Endothelial cell of umbilical vein (primary cell): ENCODE measurements at regions not wholly inside any gene's neighbourhood (a gene's known extent, or its start where the extent isn't known, plus 50 kb on each side); places are given as distances from the start of the nearest gene placed in this dataset.

Experiments
- BruUV-seq: library from RNA; stranded (reverse); fragments of 400-500 nt; replicated peaks from 2 replicates; lab custom pipeline; 2021; lab: Mats Ljungman, UMichigan
- CTCF ChIA-PET: fragments of 300-600, 350-600 bp; sonication (Branson Sonifier 250); formaldehyde crosslinking; loops from one replicate; lab custom pipeline; 2021; ENCODE audit warnings: antibody characterized with exemption, inconsistent platforms; lab: Charles Lee
- POLR2A ChIA-PET: fragments of 300-600, 350-600 bp; sonication (Branson Sonifier 250); formaldehyde crosslinking; loops from one replicate; lab custom pipeline; 2021; ENCODE audit warnings: antibody characterized with exemption, inconsistent platforms; lab: Charles Lee
- DNase-seq: peaks from one replicate; pipeline ENCODE4 v3.0.0-alpha.2; 2011; ENCODE audit warnings: low read depth, low spot score
- FAIRE-seq: peaks from 2 replicates; lab custom pipeline; 2011; peaks lifted over from hg19 to GRCh38; lab: Jason Lieb, UNC
- H2AFZ ChIP-seq: 2 replicates; pipeline ENCODE4 v1.6.0; 2012; ENCODE audit warnings: low read depth, low read length, control low read depth, inconsistent platforms
- H3K27ac ChIP-seq: 2 replicates; pipeline ENCODE4 v1.5.1; 2011; ENCODE audit warnings: low read depth, mild to moderate bottlenecking, control low read depth, low read length, moderate library complexity; ENCODE audit not compliant: insufficient read depth
- H3K27me3 ChIP-seq, 2 experiments: 2 replicates each; pipeline versions ENCODE4 v1.6.0 to v1.6.1; 2011; ENCODE audit warnings: low read length in 2 of 2, mixed read lengths in 1 of 2; ENCODE audit not compliant: control insufficient read depth in 2 of 2, insufficient read depth in 2 of 2
- H3K36me3 ChIP-seq, 2 experiments: 2 replicates in 1 of 2; 3 replicates in 1 of 2; pipeline ENCODE4 v1.5.1; 2011; ENCODE audit warnings: low read length in 2 of 2, mild to moderate bottlenecking in 1 of 2, moderate library complexity in 1 of 2; ENCODE audit not compliant: control insufficient read depth in 2 of 2, insufficient read depth in 2 of 2; ENCODE audit errors: extremely low read depth in 1 of 2
- H3K4me1 ChIP-seq: 3 replicates; pipeline ENCODE4 v1.5.1; 2011; ENCODE audit warnings: mild to moderate bottlenecking, low read length; ENCODE audit not compliant: control insufficient read depth, insufficient read depth; ENCODE audit errors: extremely low read depth
- H3K4me2 ChIP-seq: 2 replicates; pipeline ENCODE4 v1.6.1; 2011; ENCODE audit warnings: low read length, control low read depth, mixed read lengths; ENCODE audit not compliant: insufficient read depth
- H3K4me3 ChIP-seq, 3 experiments: fragments of 200-600 bp in 1 of 3; sonication (generic), shearing (Covaris generic) in 1 of 3; replicated peaks in 1 of 3; 2 replicates each; pipeline ENCODE4 v1.5.1; 2011 to 2016; ENCODE audit warnings: control low read depth in 3 of 3, low read length in 3 of 3, mild to moderate bottlenecking in 2 of 3, inconsistent platforms in 1 of 3, low read depth in 1 of 3, moderate library complexity in 1 of 3; ENCODE audit not compliant: insufficient read depth in 1 of 3
- H3K79me2 ChIP-seq: 2 replicates; pipeline ENCODE4 v1.6.0; 2012; ENCODE audit warnings: low read length, inconsistent platforms; ENCODE audit not compliant: control insufficient read depth, insufficient read depth
- H3K9ac ChIP-seq: replicated peaks from 2 replicates; pipeline ENCODE3; 2011; ENCODE audit warnings: low read length, control low read depth; ENCODE audit not compliant: insufficient read depth; ENCODE audit errors: extremely low read depth
- H3K9me1 ChIP-seq: replicated peaks from 3 replicates; pipeline ENCODE4 v1.6.0; 2011; ENCODE audit warnings: mild to moderate bottlenecking, low read length; ENCODE audit not compliant: control insufficient read depth, insufficient read depth; ENCODE audit errors: extremely low read depth
- H3K9me3 ChIP-seq: replicated peaks from 2 replicates; pipeline ENCODE4 v1.5.1; 2012; ENCODE audit warnings: low read length, inconsistent platforms; ENCODE audit not compliant: control insufficient read depth, insufficient read depth
- H4K20me1 ChIP-seq: replicated peaks from 2 replicates; pipeline ENCODE3; 2011; ENCODE audit warnings: mild to moderate bottlenecking, low read length; ENCODE audit not compliant: control insufficient read depth, insufficient read depth; ENCODE audit errors: extremely low read depth
- FOS ChIP-seq: IDR thresholded peaks from 2 replicates; pipeline ENCODE4 v1.6.1; 2011; ENCODE audit warnings: mild to moderate bottlenecking, low read length, moderate library complexity, borderline replicate concordance; ENCODE audit not compliant: insufficient read depth
- GATA2 ChIP-seq: IDR thresholded peaks from 2 replicates; pipeline ENCODE4 v1.7.0; 2011; ENCODE audit warnings: low read depth, mild to moderate bottlenecking, moderate library complexity, mixed read lengths, low read length; ENCODE audit not compliant: insufficient read length, insufficient read depth
- POLR2A ChIP-seq: IDR thresholded peaks from 2 replicates; pipeline ENCODE4 v1.6.1; 2012; ENCODE audit warnings: low read depth, mild to moderate bottlenecking, control low read depth, low read length
- dilution Hi-C: fragments of 300-500 bp; cut with MboI; formaldehyde crosslinking; loops from one replicate; pipeline ENCODE4 v1.15.0; 2019; ENCODE audit warnings: low sequenced_read_pairs; ENCODE audit not compliant: extremely low pct_ligation_motif_present
- intact Hi-C: fragments of 100-400 bp; cut with micrococcal nuclease; formaldehyde crosslinking; loops from one replicate; pipeline ENCODE4 v1.10.0; 2022
- TF ChIP-seq, protein P1 (sequence below): IDR thresholded peaks from 2 replicates; pipeline ENCODE4 v1.6.1; 2011; ENCODE audit not compliant: insufficient read depth, insufficient read length

DNA sequence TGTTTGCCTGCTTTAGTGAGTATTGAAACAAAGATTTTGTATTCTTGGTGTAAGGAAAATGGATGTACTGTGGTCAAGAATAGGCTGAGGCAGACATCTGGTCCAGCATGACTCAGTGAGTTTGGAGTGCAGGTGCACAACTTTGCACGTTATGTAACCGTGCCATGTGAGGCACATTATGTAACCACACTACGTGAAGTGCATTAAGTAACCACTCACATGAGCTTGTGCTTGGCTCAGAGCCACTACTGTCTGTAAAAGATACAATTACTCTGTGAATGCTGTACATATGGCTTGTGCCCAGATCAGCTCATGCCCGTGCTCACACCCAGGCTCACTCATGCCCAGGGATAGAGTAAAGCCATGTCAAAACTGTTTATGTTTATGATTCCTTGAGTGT lies 216.8 kb downstream of the CTH start:
- H3K4me1 ChIP-seq = no peaks in the 10 kb centered on the region
- no peak overlapping the region for H3K4me3 ChIP-seq
- no peak for TF ChIP-seq POLR2A
- TF ChIP-seq, protein P1, sequence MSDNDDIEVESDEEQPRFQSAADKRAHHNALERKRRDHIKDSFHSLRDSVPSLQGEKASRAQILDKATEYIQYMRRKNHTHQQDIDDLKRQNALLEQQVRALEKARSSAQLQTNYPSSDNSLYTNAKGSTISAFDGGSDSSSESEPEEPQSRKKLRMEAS = no peak
- dilution Hi-C loops (no loop called here), intact Hi-C loops (no loop called here)
- H2AFZ ChIP-seq = no peak overlapping the region
- H3K36me3 ChIP-seq = no peaks in the 10 kb centered on the region
- DNase-seq (no peak), FAIRE-seq (no peak)
- H3K4me2 ChIP-seq = no peak overlapping the region
- no peaks in the 10 kb centered on the region for H3K27me3 ChIP-seq
- ChIA-PET POLR2A (no interaction called here), CTCF (interaction anchor here (1.5 kb wide), 1 partner anchor 18 kb away, joined by 3 read pairs; no protein-coding TSS in a partner anchor)
- H4K20me1 ChIP-seq = no peaks in the 10 kb centered on the region
- no TSS peak for BruUV-seq
- H3K27ac ChIP-seq = no peak overlapping the region
- no peaks in the 10 kb centered on the region for H3K79me2 ChIP-seq
- H3K9me1 ChIP-seq = no peaks in the 10 kb centered on the region
- no peaks in the 10 kb centered on the region for H3K9me3 ChIP-seq
- no peak overlapping the region for H3K9ac ChIP-seq

DNA sequence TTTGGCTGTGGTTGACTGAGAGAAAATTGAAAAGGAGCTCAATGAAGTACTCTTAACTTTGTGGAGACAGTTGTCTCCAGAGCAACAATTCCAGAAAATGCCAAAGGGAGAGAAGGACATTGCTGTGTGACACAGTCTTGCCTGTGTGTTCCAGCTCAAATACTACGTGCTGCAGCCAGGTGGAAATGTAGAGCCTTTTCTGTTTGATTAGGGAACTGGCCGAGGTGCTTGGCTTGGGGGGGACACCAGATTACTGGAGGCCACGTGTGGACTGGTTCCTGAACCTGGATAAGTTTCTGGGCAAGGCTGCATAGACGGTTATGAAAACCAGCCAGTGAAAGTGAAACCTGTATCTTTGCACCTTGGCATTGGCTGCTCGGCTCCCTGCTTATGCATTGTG lies 217.9 kb downstream of the CTH start:
- no peaks in the 10 kb centered on the region for H3K9me1 ChIP-seq
- dilution Hi-C loops (no loop called here), intact Hi-C loops (no loop called here)
- H4K20me1 ChIP-seq = no peaks in the 10 kb centered on the region
- no peak overlapping the region for H3K27ac ChIP-seq
- no peaks in the 10 kb centered on the region for H3K9me3 ChIP-seq
- no peak overlapping the region for H3K9ac ChIP-seq
- TF ChIP-seq FOS (no peak), GATA2 (no peak)
- no peaks in the 10 kb centered on the region for H3K27me3 ChIP-seq
- FAIRE-seq (no peak), DNase-seq (no peak)
- H2AFZ ChIP-seq = no peak overlapping the region
- ChIA-PET POLR2A (no interaction called here), CTCF (interaction anchor here (1.5 kb wide), 1 partner anchor 17 kb away, joined by 3 read pairs; no protein-coding TSS in a partner anchor)
- H3K4me1 ChIP-seq = no peaks in the 10 kb centered on the region
- BruUV-seq = no TSS peak
- H3K79me2 ChIP-seq = no peaks in the 10 kb centered on the region
- no peak overlapping the region for H3K4me2 ChIP-seq
- H3K36me3 ChIP-seq = no peaks in the 10 kb centered on the region
- no peak overlapping the region for H3K4me3 ChIP-seq
